ENCODE measurements at regions not wholly inside any gene's neighbourhood (a gene's known extent, or its start where the extent isn't known, plus 50 kb on each side); places are given as distances from the start of the nearest gene placed in this dataset.

DNA sequence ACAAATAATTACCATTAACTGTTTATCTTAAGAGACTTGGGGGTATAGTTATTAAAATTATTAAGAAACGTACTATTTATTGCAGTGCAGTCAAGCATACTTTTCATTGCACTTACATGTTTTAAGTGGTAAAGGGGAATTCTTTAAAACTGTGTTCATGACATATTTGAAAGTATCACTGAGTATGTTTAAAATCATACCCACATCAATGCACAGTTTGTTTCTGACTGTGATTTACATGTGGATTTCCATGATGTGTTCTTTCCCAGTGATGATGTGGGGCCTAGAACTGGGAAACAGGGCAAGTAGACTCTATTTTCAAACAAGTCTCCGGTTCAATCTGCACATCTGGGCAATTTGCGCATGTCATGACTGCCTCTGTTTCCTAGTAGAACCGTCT is 340.5 kb upstream of the OBI1 start (continued):
- no peak for TF ChIP-seq NFIC (IDR thresholded peaks at IDR 0.05; ENCODE audit: borderline replicate concordance)
- TF ChIP-seq GABPA (IDR thresholded peaks at IDR 0.05; ENCODE audit: low read depth), result no peak
- no peak for TF ChIP-seq EP300 (IDR thresholded peaks at IDR 0.05; ENCODE audit: borderline replicate concordance in 1 of 2, low read depth in 1 of 2, low read length in 1 of 2)
- TF ChIP-seq TEAD4 (IDR thresholded peaks at IDR 0.05; ENCODE audit: borderline replicate concordance, insufficient read depth), result no peak
- no peak for TF ChIP-seq SMC3 (IDR thresholded peaks at IDR 0.05; ENCODE audit: low read depth, low read length)
- no peak for TF ChIP-seq TCF12 (IDR thresholded peaks at IDR 0.05)
- TF ChIP-seq, protein P1, sequence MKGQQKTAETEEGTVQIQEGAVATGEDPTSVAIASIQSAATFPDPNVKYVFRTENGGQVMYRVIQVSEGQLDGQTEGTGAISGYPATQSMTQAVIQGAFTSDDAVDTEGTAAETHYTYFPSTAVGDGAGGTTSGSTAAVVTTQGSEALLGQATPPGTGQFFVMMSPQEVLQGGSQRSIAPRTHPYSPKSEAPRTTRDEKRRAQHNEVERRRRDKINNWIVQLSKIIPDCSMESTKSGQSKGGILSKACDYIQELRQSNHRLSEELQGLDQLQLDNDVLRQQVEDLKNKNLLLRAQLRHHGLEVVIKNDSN (IDR thresholded peaks at IDR 0.05; ENCODE audit: borderline replicate concordance, low read depth), result no peak
- no peak for TF ChIP-seq EZH2phosphoT487 (IDR thresholded peaks at IDR 0.05; ENCODE audit: borderline replicate concordance, low read depth)
- TF ChIP-seq FOXM1 (IDR thresholded peaks at IDR 0.05; ENCODE audit: low read depth), result no peak
- TF ChIP-seq CHD2 (IDR thresholded peaks at IDR 0.05; ENCODE audit: low read length, partially characterized antibody), result no peak
- no peak for TF ChIP-seq ELF1 (IDR thresholded peaks at IDR 0.05)

DNA sequence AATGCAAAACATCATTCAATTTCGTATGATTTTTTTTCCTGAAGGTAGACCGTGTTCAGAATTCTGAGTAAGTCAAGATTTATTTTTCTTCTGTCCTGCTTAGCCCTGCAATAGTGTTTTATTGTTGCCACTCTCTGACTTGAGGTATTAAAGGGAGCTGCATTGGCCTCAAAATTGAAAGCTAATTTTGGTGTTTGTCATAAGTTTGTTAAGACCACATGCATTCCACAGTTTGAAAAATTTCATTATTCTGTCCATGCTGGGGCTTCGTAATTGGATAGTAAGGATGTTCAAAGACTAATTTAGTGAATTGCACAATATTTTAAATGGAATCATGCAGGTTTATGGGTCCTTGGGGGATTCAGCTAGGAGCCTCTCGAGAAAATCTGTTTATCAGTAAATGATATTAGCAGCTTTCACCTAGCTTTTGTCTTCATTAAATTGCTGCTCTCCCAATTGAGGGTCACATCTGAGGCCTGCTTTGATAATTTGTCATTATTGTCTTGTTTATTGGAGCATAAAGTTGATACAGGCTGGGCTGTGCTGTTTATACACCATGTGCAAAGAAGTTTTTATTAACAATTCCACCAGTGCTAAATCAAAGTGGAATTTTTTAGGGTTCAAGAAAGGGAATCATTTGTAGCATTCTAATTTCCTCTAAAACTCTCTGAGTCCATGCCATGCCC is 339.8 kb upstream of the OBI1 start:
- no peak overlapping the region for H3K9ac ChIP-seq
- ChIA-PET CTCF (no interaction called here), POLR2A (no interaction called here)
- DNase-seq, result no peak
- 33% methylated on average over 4 of the region's 4 CpGs for WGBS (ENCODE audit: low lambda C conversion rate)
- no peak overlapping the region for H3K27ac ChIP-seq (ENCODE audit: low read depth in 2 of 2, low read length in 1 of 2)
- no peaks in the 10 kb centered on the region for H3K9me3 ChIP-seq
- H3K4me2 ChIP-seq, result no peak overlapping the region
- H3K9me2 ChIP-seq, result no peaks in the 10 kb centered on the region
- no peaks in the 10 kb centered on the region for H3K36me3 ChIP-seq (replicated peaks in 1 of 2; ENCODE audit: control insufficient read depth in 1 of 2, insufficient read depth in 2 of 2, low read length in 1 of 2)
- H2AFZ ChIP-seq (ENCODE audit: low read depth), result no peak overlapping the region
- H3F3A ChIP-seq (replicated peaks; ENCODE audit: insufficient read depth), result no peaks in the 10 kb centered on the region
- no peaks in the 10 kb centered on the region for H4K20me1 ChIP-seq (ENCODE audit: insufficient read depth)
- H3K79me2 ChIP-seq (ENCODE audit: insufficient read depth), result no peaks in the 10 kb centered on the region
- H3K27me3 ChIP-seq (ENCODE audit: insufficient read depth), result no peaks in the 10 kb centered on the region
- H3K4me1 ChIP-seq (ENCODE audit: control insufficient read depth in 1 of 2, insufficient read depth in 2 of 2, low read depth in 1 of 2, low read length in 1 of 2), result no peaks in the 10 kb centered on the region; a peak in 1 of 4 replicates
- TF ChIP-seq GABPA (IDR thresholded peaks at IDR 0.05; ENCODE audit: low read depth), result no peak
- no peak for TF ChIP-seq EZH2phosphoT487 (IDR thresholded peaks at IDR 0.05; ENCODE audit: borderline replicate concordance, low read depth)
- TF ChIP-seq, protein P2, sequence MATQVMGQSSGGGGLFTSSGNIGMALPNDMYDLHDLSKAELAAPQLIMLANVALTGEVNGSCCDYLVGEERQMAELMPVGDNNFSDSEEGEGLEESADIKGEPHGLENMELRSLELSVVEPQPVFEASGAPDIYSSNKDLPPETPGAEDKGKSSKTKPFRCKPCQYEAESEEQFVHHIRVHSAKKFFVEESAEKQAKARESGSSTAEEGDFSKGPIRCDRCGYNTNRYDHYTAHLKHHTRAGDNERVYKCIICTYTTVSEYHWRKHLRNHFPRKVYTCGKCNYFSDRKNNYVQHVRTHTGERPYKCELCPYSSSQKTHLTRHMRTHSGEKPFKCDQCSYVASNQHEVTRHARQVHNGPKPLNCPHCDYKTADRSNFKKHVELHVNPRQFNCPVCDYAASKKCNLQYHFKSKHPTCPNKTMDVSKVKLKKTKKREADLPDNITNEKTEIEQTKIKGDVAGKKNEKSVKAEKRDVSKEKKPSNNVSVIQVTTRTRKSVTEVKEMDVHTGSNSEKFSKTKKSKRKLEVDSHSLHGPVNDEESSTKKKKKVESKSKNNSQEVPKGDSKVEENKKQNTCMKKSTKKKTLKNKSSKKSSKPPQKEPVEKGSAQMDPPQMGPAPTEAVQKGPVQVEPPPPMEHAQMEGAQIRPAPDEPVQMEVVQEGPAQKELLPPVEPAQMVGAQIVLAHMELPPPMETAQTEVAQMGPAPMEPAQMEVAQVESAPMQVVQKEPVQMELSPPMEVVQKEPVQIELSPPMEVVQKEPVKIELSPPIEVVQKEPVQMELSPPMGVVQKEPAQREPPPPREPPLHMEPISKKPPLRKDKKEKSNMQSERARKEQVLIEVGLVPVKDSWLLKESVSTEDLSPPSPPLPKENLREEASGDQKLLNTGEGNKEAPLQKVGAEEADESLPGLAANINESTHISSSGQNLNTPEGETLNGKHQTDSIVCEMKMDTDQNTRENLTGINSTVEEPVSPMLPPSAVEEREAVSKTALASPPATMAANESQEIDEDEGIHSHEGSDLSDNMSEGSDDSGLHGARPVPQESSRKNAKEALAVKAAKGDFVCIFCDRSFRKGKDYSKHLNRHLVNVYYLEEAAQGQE (IDR thresholded peaks at IDR 0.05; ENCODE audit: low read depth, low read length), result no peak
- no peak for TF ChIP-seq MEF2A (IDR thresholded peaks at IDR 0.05; ENCODE audit: borderline replicate concordance, low read depth)
- no peak overlapping the region for H3K4me3 ChIP-seq (ENCODE audit: low read depth in 2 of 2, low read length in 1 of 2)

All from SK-N-SH (cell line).